HAP-1 (cell line): ENCODE measurements at regions not wholly inside any gene's neighbourhood (a gene's known extent, or its start where the extent isn't known, plus 50 kb on each side); places are given as distances from the start of the nearest gene placed in this dataset.
"Not testable (repeated sequence)": the region's sequence is repeated elsewhere in the genome, so short reads cannot be mapped to it uniquely, and the experiment has no call there.

Source experiments
- DNase-seq, 2 experiments: peaks; one replicate each; pipeline ENCODE4 v3.0.0-alpha.2; 2016 to 2020; ENCODE audit warnings: low spot score in 2 of 2
- H3K27me3 ChIP-seq: fragments of 250-450 bp; sonication (Bioruptor Pico); 2 replicates; pipeline ENCODE4 v1.5.1; 2020; ENCODE audit warnings: low read depth, mild to moderate bottlenecking, moderate library complexity
- H3K36me3 ChIP-seq: fragments of 250-450 bp; sonication (Bioruptor Pico); replicated peaks from 2 replicates; pipeline ENCODE4 v1.5.1; 2020; ENCODE audit warnings: mild to moderate bottlenecking
- H3K4me1 ChIP-seq: fragments of 250-450 bp; sonication (Bioruptor Pico); 2 replicates; pipeline ENCODE4 v1.5.1; 2020; ENCODE audit warnings: mild to moderate bottlenecking
- H3K4me3 ChIP-seq: fragments of 250-450 bp; sonication (Bioruptor Pico); 2 replicates; pipeline ENCODE4 v1.5.1; 2020; ENCODE audit warnings: mild to moderate bottlenecking, moderate library complexity
- H3K9me3 ChIP-seq: fragments of 250-450 bp; sonication (Bioruptor Pico); 2 replicates; pipeline ENCODE4 v1.5.1; 2020; ENCODE audit warnings: mild to moderate bottlenecking, moderate library complexity
- in situ Hi-C: fragments of 300-500 bp; cut with MboI; formaldehyde crosslinking; loops from 3 replicates; pipeline ENCODE4 v1.14.3; 2020; ENCODE audit warnings: low sequenced_read_pairs, inconsistent platforms, mixed read lengths

DNA sequence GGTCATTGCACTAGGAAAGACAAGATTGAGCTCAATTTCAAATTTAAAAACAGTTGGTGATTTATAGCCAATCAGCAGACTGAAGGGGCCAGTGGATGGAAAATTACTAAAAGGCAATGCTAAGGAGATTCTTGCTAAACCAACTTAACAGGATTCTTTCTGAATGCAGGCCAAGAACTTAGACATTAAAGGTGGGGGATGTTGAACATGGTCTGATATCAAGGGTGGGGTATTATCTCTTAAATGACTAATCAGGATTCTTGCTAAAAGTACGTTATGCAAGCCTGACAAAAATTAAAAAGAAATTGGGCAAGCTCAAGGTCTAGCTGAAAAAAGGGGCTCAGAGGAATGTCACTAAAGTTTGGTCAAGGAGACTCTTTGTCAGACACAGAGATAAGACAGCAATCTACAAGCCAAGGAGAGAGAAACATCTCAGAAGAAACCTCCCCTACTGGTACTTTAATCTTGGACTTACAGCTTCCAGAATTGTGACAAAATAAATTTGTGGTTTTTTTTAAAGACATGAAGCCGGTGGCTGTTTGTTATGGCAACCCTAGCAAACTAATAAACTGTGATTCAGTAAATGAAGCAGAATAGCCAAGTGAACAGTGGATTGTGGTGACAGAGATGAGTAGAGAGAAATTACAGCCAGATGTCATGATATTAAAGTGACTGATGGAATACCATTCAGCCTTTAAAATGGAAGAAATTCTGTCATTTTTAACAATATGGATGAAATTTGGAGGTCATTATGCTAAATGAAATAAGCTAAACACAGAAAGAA lies 120.3 kb upstream of the KLHL4 start:
- peak in 1 of 2 experiments; percentile 8 for DNase-seq
- H3K4me3 ChIP-seq = no peak overlapping the region
- no peaks in the 10 kb centered on the region for H3K36me3 ChIP-seq
- H3K4me1 ChIP-seq = 0 out of 2 replicates have a peak, but pooled peaks cover 8% of the 10 kb centered on the region
- H3K27me3 ChIP-seq = no peaks in the 10 kb centered on the region
- no peaks in the 10 kb centered on the region for H3K9me3 ChIP-seq
- in situ Hi-C loops = no loop called here

DNA sequence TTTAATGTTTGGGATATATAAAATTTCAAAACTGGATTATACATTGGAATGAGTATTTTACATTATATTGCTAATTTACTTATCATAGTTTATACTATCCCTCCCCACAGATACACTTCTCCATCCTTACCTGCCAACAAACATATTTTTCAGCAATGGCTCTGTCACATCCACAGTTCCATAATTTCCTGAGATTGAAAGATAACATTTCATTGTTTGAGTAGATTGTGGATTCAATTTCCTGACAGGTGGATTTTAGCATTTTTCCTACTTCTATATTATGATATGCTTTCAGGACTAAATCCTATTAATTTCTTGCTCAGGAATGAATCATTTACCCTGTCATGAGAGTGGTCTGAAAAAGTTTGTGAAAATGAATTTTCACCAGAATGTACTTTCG lies 115.3 kb upstream of the KLHL4 start:
- no peak for DNase-seq
- Histone ChIP-seq H3K36me3 (no peaks in the 10 kb centered on the region), H3K4me3 (no peak overlapping the region), H3K27me3 (no peaks in the 10 kb centered on the region), H3K4me1 (no peaks in the 10 kb centered on the region), H3K9me3 (no peaks in the 10 kb centered on the region)
- in situ Hi-C loops = no loop called here

DNA sequence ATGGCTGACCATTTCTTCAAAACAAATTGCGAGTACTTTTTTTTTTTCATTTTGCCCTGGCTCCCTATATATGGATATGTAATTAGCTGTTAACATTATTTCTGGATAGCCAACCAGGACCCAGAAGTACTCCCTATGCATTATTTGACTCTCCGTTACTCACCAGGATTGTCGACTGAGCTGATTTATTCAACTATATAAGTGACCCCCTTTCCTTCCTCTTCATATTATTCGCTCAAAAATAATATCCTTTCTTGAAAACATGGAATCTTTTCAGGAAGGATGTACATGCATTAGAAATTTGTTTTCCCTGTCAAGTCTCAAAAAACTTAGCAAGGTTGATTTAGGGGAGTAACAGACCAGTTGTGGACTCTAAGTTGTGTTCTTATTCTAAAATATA lies 114.1 kb upstream of the KLHL4 start:
- Histone ChIP-seq H3K4me1 (no peaks in the 10 kb centered on the region), H3K36me3 (no peaks in the 10 kb centered on the region), H3K27me3 (no peaks in the 10 kb centered on the region), H3K9me3 (no peaks in the 10 kb centered on the region), H3K4me3 (no peak overlapping the region)
- in situ Hi-C loops = no loop called here
- no peak for DNase-seq

DNA sequence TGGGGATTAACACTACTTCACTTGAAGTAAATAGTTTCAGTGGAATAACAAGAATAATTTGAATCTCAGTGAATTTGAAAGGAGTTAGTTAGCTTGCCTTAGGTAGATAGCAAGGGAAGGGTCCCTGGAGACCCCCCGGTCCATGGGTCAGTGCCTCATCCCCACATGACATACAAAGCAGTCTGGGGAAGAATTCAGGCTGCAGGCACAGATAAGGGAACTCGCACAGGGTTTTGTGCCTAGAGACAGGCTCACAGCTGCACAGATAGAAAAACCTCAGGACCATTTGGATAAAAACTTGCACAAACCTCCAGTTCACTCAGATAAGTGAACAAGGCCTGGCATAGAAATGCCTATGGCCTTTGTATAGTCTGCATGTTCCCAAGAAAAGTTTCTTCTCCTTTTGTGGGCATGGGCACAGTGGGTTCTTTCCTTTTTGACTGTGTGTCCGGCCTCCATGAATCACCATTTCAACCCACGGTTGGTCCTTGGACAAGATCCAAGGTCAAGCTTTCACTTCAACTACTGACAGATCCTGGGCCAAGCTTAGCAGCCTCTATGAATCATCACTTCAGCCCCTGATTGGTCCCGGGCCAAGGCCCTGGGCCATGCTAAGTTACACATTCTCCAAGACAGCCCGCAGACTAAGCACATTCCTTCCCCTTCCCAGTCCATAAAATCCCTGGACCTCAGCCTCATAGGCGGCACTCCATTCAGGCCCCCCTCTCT lies 108.3 kb upstream of the KLHL4 start:
- H3K27me3 ChIP-seq = no peaks in the 10 kb centered on the region
- no peaks in the 10 kb centered on the region for H3K9me3 ChIP-seq
- DNase-seq = no peak
- in situ Hi-C loops = no loop called here
- no peaks in the 10 kb centered on the region for H3K36me3 ChIP-seq
- no peaks in the 10 kb centered on the region for H3K4me1 ChIP-seq
- no peak overlapping the region for H3K4me3 ChIP-seq

DNA sequence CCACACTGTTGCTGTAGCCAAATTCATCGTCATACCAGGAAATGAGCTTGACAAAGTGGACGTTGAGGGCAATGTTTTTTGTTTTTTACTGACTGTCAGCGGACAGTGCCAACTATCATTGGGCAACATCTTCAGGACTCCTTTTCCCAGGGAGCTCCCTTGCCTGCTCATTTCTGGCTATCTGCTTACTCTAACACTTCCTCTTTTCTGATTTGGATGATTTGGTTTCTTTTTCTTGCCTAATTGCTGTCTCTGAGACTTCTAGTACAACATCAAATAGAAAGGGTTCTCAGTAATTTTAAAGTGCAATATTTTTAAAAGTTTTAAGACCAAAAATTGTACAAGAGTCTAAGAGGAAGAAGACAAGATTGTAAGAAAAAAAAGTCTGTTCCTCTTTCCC lies 92.0 kb upstream of the KLHL4 start:
- H3K9me3 ChIP-seq = no peaks in the 10 kb centered on the region
- H3K27me3 ChIP-seq = no peaks in the 10 kb centered on the region
- in situ Hi-C loops = no loop called here
- H3K4me3 ChIP-seq = no peak overlapping the region
- no peak for DNase-seq
- H3K36me3 ChIP-seq = no peaks in the 10 kb centered on the region
- H3K4me1 ChIP-seq = no peaks in the 10 kb centered on the region

DNA sequence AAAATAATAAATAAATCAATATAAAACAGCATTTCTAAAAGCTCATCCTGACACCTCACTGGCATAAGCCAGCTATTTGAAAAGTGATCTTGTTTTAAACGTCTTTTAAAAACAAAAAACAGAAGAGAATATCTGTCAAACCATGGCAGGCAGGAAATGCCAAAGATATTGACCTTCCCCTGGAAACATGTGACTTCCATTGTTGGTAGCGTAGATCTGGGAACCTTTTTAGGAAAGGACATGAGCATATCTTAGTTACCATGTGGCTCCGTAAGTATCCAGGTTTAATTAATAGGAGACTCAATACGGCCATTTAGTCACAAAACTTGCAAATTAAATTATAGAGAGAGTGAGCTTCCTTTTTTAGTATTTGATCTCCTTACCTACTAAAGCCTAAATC lies 83.0 kb upstream of the KLHL4 start:
- H3K4me3 ChIP-seq = no peak overlapping the region
- no peaks in the 10 kb centered on the region for H3K9me3 ChIP-seq
- in situ Hi-C loops = no loop called here
- no peak for DNase-seq
- H3K36me3 ChIP-seq = no peaks in the 10 kb centered on the region
- no peaks in the 10 kb centered on the region for H3K27me3 ChIP-seq
- H3K4me1 ChIP-seq = no peaks in the 10 kb centered on the region

DNA sequence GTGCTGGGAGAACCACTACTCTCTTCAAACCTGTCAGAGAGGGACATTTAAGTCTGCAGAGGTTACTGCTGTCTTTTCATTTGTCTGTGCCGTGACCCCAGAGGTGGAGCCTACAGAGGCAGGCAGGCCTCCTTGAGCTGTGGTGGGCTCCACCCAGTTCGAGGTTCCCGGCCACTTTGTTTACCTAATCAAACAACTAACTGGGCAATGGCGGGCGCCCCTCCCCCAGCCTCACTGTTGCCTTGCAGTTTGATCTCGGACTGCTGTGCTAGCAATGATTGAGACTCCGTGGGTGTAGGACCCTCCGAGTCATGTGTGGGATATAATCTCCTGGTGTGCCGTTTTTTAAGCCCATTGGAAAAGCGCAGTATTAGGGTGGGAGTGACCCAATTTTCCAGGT lies 69.0 kb upstream of the KLHL4 start:
- H3K4me1 ChIP-seq, H3K27me3 ChIP-seq, H3K4me3 ChIP-seq, in situ Hi-C loops, H3K9me3 ChIP-seq, H3K36me3 ChIP-seq, DNase-seq: not testable (repeated sequence)

DNA sequence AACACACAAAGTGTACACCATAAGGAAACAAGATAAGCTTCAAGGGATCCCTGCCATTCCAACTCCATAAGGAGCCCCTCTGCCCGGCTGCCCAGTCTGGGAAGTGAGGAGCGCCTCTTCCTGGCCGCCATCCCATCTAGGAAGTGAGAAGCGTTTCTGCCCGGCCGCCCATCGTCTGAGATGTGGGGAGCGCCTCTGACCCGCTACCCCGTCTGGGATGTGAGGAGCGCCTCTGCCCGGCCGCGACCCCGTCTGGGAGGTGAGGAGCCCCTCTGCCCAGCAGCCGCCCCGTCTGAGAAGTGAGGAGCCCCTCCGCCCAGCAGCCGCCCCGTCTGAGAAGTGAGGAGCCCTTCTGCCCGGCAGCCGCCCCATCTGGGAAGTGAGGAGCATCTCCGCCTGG lies 51.8 kb upstream of the KLHL4 start:
- H3K27me3 ChIP-seq, H3K4me1 ChIP-seq, H3K4me3 ChIP-seq, in situ Hi-C loops, H3K9me3 ChIP-seq, DNase-seq, H3K36me3 ChIP-seq: not testable (repeated sequence)
